ENCODE measurements at regions not wholly inside any gene's neighbourhood (a gene's known extent, or its start where the extent isn't known, plus 50 kb on each side); places are given as distances from the start of the nearest gene placed in this dataset.

- no peak for TF ChIP-seq RARB (CRISPR knock-in tag; IDR thresholded peaks at IDR 0.05)
- no peak for TF ChIP-seq CREB5 (CRISPR knock-in tag; IDR thresholded peaks at IDR 0.05; ENCODE audit: low read depth)
- no peak for TF ChIP-seq ZC3H10 (CRISPR knock-in tag; IDR thresholded peaks at IDR 0.05)
- no peak for TF ChIP-seq CSDC2 (CRISPR knock-in tag; IDR thresholded peaks at IDR 0.05)
- TF ChIP-seq PATZ1 (CRISPR knock-in tag; IDR thresholded peaks at IDR 0.05; ENCODE audit: borderline replicate concordance) = no peak
These were observed 631.7 kb downstream of the MAT2B start for GRCh38 chr5:164137095-164137494.

Measured in SK-N-SH treated with all-trans-retinoic acid at 6 μM for 48 hours (cell line).